GM21390 (cell line): ENCODE measurements at regions not wholly inside any gene's neighbourhood (a gene's known extent, or its start where the extent isn't known, plus 50 kb on each side); places are given as distances from the start of the nearest gene placed in this dataset.

Experiments
- ATAC-seq: cut with Tn5 transposase; IDR thresholded peaks from one replicate; pipeline ENCODE4 v1.9.1; 2021; ENCODE audit not compliant: unreplicated experiment

- no peak for ATAC-seq
Observed at GRCh38 chr1:14031461-14031860, 331.5 kb downstream of the PRDM2 start.

GRCh38 chr1:14034506-14034905 lies 334.5 kb downstream of the PRDM2 start:
- ATAC-seq, result no peak

- no peak for ATAC-seq
Observed at GRCh38 chr1:14037101-14037847, 337.3 kb downstream of the PRDM2 start.

- no peak for ATAC-seq
Observed at GRCh38 chr1:14039582-14040430, 339.8 kb downstream of the PRDM2 start.

GRCh38 chr1:14049965-14050364 lies 350.0 kb downstream of the PRDM2 start:
- ATAC-seq, result no peak

- no peak for ATAC-seq
Observed at GRCh38 chr1:14055442-14056223, 355.6 kb downstream of the PRDM2 start.

GRCh38 chr1:14057640-14058039 lies 357.7 kb downstream of the PRDM2 start:
- ATAC-seq, result no peak

- no peak for ATAC-seq
Observed at GRCh38 chr1:14061204-14061603, 361.2 kb downstream of the PRDM2 start.

- ATAC-seq, result no peak
Observed at GRCh38 chr1:14061722-14062121, 361.7 kb downstream of the PRDM2 start.

GRCh38 chr1:14062669-14063068 lies 362.7 kb downstream of the PRDM2 start:
- ATAC-seq, result no peak

GRCh38 chr1:14064649-14065442 lies 364.9 kb downstream of the PRDM2 start:
- ATAC-seq, result no peak

GRCh38 chr1:14065486-14065885 lies 365.5 kb downstream of the PRDM2 start:
- no peak for ATAC-seq

- no peak for ATAC-seq
Observed at GRCh38 chr1:14067036-14067435, 367.0 kb downstream of the PRDM2 start.

GRCh38 chr1:14067711-14068110 lies 367.7 kb downstream of the PRDM2 start:
- ATAC-seq, result no peak

- ATAC-seq, result no peak
Observed at GRCh38 chr1:14071581-14071980, 371.6 kb downstream of the PRDM2 start.

GRCh38 chr1:14080653-14081052 lies 380.7 kb downstream of the PRDM2 start:
- no peak for ATAC-seq

- no peak for ATAC-seq
Observed at GRCh38 chr1:14082331-14082730, 382.3 kb downstream of the PRDM2 start.

- ATAC-seq, result no peak
Observed at GRCh38 chr1:14083277-14083676, 383.3 kb downstream of the PRDM2 start.

- no peak for ATAC-seq
Observed at GRCh38 chr1:14083706-14084105, 383.7 kb downstream of the PRDM2 start.

GRCh38 chr1:14090062-14090461 lies 390.1 kb downstream of the PRDM2 start:
- ATAC-seq, result no peak

- ATAC-seq, result no peak
Observed at GRCh38 chr1:14090531-14090930, 390.5 kb downstream of the PRDM2 start.
